ENCODE measurements at regions not wholly inside any gene's neighbourhood (a gene's known extent, or its start where the extent isn't known, plus 50 kb on each side); places are given as distances from the start of the nearest gene placed in this dataset.

GRCh38 chr15:36498401-36498800 is 81.0 kb upstream of the CDIN1 start:
- Histone ChIP-seq H3K27ac (ENCODE audit: low read depth, low read length) (no peak overlapping the region), H3K9ac (ENCODE audit: low read depth in 1 of 3, low read length in 3 of 3) (no peak overlapping the region), H3K27me3 (ENCODE audit: control insufficient read depth in 3 of 3, insufficient read depth in 3 of 3, low read length in 3 of 3) (peaks cover 0 to 7% (median 0%) of the 10 kb centered on the region in 3 donors), H3K4me1 (ENCODE audit: control insufficient read depth in 3 of 3, insufficient read depth in 3 of 3, low read length in 3 of 3) (no peaks in the 10 kb centered on the region), H3K36me3 (ENCODE audit: control insufficient read depth in 3 of 3, insufficient read depth in 3 of 3, low read length in 3 of 3) (no peaks in the 10 kb centered on the region), H3K9me3 (ENCODE audit: control insufficient read depth in 3 of 3, low read length in 3 of 3) (no peaks in the 10 kb centered on the region), H3K4me3 (ENCODE audit: low read length in 3 of 3) (no peak overlapping the region)

- no peak overlapping the region for H3K27ac ChIP-seq (ENCODE audit: low read depth, low read length)
- no peaks in the 10 kb centered on the region for H3K4me1 ChIP-seq (ENCODE audit: control insufficient read depth in 3 of 3, insufficient read depth in 3 of 3, low read length in 3 of 3)
- no peaks in the 10 kb centered on the region for H3K9me3 ChIP-seq (ENCODE audit: control insufficient read depth in 3 of 3, low read length in 3 of 3)
- H3K27me3 ChIP-seq (ENCODE audit: control insufficient read depth in 3 of 3, insufficient read depth in 3 of 3, low read length in 3 of 3), result peaks cover 0 to 7% (median 0%) of the 10 kb centered on the region in 3 donors
- H3K4me3 ChIP-seq (ENCODE audit: low read length in 3 of 3), result no peak overlapping the region
- no peaks in the 10 kb centered on the region for H3K36me3 ChIP-seq (ENCODE audit: control insufficient read depth in 3 of 3, insufficient read depth in 3 of 3, low read length in 3 of 3)
- H3K9ac ChIP-seq (ENCODE audit: low read depth in 1 of 3, low read length in 3 of 3), result no peak overlapping the region
Observed at GRCh38 chr15:36498916-36499315, 80.5 kb upstream of the CDIN1 start.

- H3K27ac ChIP-seq (ENCODE audit: low read depth, low read length), result no peak overlapping the region
- H3K9me3 ChIP-seq (ENCODE audit: control insufficient read depth in 3 of 3, low read length in 3 of 3), result no peaks in the 10 kb centered on the region
- no peak overlapping the region for H3K4me3 ChIP-seq (ENCODE audit: low read length in 3 of 3)
- no peaks in the 10 kb centered on the region for H3K4me1 ChIP-seq (ENCODE audit: control insufficient read depth in 3 of 3, insufficient read depth in 3 of 3, low read length in 3 of 3)
- no peak overlapping the region for H3K9ac ChIP-seq (ENCODE audit: low read depth in 1 of 3, low read length in 3 of 3)
- H3K36me3 ChIP-seq (ENCODE audit: control insufficient read depth in 3 of 3, insufficient read depth in 3 of 3, low read length in 3 of 3), result no peaks in the 10 kb centered on the region
- peaks cover 0 to 6% (median 0%) of the 10 kb centered on the region in 3 donors for H3K27me3 ChIP-seq (ENCODE audit: control insufficient read depth in 3 of 3, insufficient read depth in 3 of 3, low read length in 3 of 3)
Observed at GRCh38 chr15:36499412-36500389, 79.7 kb upstream of the CDIN1 start.

GRCh38 chr15:36501063-36501678 is 78.3 kb upstream of the CDIN1 start:
- no peaks in the 10 kb centered on the region for H3K4me1 ChIP-seq (ENCODE audit: control insufficient read depth in 3 of 3, insufficient read depth in 3 of 3, low read length in 3 of 3)
- H3K9ac ChIP-seq (ENCODE audit: low read depth in 1 of 3, low read length in 3 of 3), result no peak overlapping the region
- H3K4me3 ChIP-seq (ENCODE audit: low read length in 3 of 3), result peak overlapping the region in 1 of 3 donors; percentile 4
- no peak overlapping the region for H3K27ac ChIP-seq (ENCODE audit: low read depth, low read length)
- no peaks in the 10 kb centered on the region for H3K27me3 ChIP-seq (ENCODE audit: control insufficient read depth in 3 of 3, insufficient read depth in 3 of 3, low read length in 3 of 3)
- H3K36me3 ChIP-seq (ENCODE audit: control insufficient read depth in 3 of 3, insufficient read depth in 3 of 3, low read length in 3 of 3), result no peaks in the 10 kb centered on the region
- no peaks in the 10 kb centered on the region for H3K9me3 ChIP-seq (ENCODE audit: control insufficient read depth in 3 of 3, low read length in 3 of 3)

GRCh38 chr15:36502509-36502908 is 76.9 kb upstream of the CDIN1 start:
- Histone ChIP-seq H3K9ac (ENCODE audit: low read depth in 1 of 3, low read length in 3 of 3) (no peak overlapping the region), H3K9me3 (ENCODE audit: control insufficient read depth in 3 of 3, low read length in 3 of 3) (no peaks in the 10 kb centered on the region), H3K4me1 (ENCODE audit: control insufficient read depth in 3 of 3, insufficient read depth in 3 of 3, low read length in 3 of 3) (no peaks in the 10 kb centered on the region), H3K27ac (ENCODE audit: low read depth, low read length) (no peak overlapping the region), H3K27me3 (ENCODE audit: control insufficient read depth in 3 of 3, insufficient read depth in 3 of 3, low read length in 3 of 3) (no peaks in the 10 kb centered on the region), H3K36me3 (ENCODE audit: control insufficient read depth in 3 of 3, insufficient read depth in 3 of 3, low read length in 3 of 3) (no peaks in the 10 kb centered on the region), H3K4me3 (ENCODE audit: low read length in 3 of 3) (no peak overlapping the region)

GRCh38 chr15:36506733-36507356 is 72.6 kb upstream of the CDIN1 start:
- no peak overlapping the region for H3K27ac ChIP-seq (ENCODE audit: low read depth, low read length)
- H3K36me3 ChIP-seq (ENCODE audit: control insufficient read depth in 3 of 3, insufficient read depth in 3 of 3, low read length in 3 of 3), result no peaks in the 10 kb centered on the region
- no peaks in the 10 kb centered on the region for H3K27me3 ChIP-seq (ENCODE audit: control insufficient read depth in 3 of 3, insufficient read depth in 3 of 3, low read length in 3 of 3)
- H3K9me3 ChIP-seq (ENCODE audit: control insufficient read depth in 3 of 3, low read length in 3 of 3), result no peaks in the 10 kb centered on the region
- no peak overlapping the region for H3K9ac ChIP-seq (ENCODE audit: low read depth in 1 of 3, low read length in 3 of 3)
- no peak overlapping the region for H3K4me3 ChIP-seq (ENCODE audit: low read length in 3 of 3)
- no peaks in the 10 kb centered on the region for H3K4me1 ChIP-seq (ENCODE audit: control insufficient read depth in 3 of 3, insufficient read depth in 3 of 3, low read length in 3 of 3)

- Histone ChIP-seq H3K36me3 (ENCODE audit: control insufficient read depth in 3 of 3, insufficient read depth in 3 of 3, low read length in 3 of 3) (no peaks in the 10 kb centered on the region), H3K9me3 (ENCODE audit: control insufficient read depth in 3 of 3, low read length in 3 of 3) (no peaks in the 10 kb centered on the region), H3K27me3 (ENCODE audit: control insufficient read depth in 3 of 3, insufficient read depth in 3 of 3, low read length in 3 of 3) (no peaks in the 10 kb centered on the region), H3K4me3 (ENCODE audit: low read length in 3 of 3) (no peak overlapping the region), H3K27ac (ENCODE audit: low read depth, low read length) (no peak overlapping the region), H3K4me1 (ENCODE audit: control insufficient read depth in 3 of 3, insufficient read depth in 3 of 3, low read length in 3 of 3) (no peaks in the 10 kb centered on the region), H3K9ac (ENCODE audit: low read depth in 1 of 3, low read length in 3 of 3) (no peak overlapping the region)
Observed at GRCh38 chr15:36507458-36507857, 72.0 kb upstream of the CDIN1 start.

GRCh38 chr15:36511594-36511993 is 67.8 kb upstream of the CDIN1 start:
- no peaks in the 10 kb centered on the region for H3K27me3 ChIP-seq (ENCODE audit: control insufficient read depth in 3 of 3, insufficient read depth in 3 of 3, low read length in 3 of 3)

GRCh38 chr15:36517758-36518157 is 61.7 kb upstream of the CDIN1 start:
- Histone ChIP-seq H3K4me3 (ENCODE audit: low read length in 3 of 3) (no peak overlapping the region), H3K9me3 (ENCODE audit: control insufficient read depth in 3 of 3, low read length in 3 of 3) (no peaks in the 10 kb centered on the region), H3K27ac (ENCODE audit: low read depth, low read length) (no peak overlapping the region), H3K36me3 (ENCODE audit: control insufficient read depth in 3 of 3, insufficient read depth in 3 of 3, low read length in 3 of 3) (no peaks in the 10 kb centered on the region), H3K4me1 (ENCODE audit: control insufficient read depth in 3 of 3, insufficient read depth in 3 of 3, low read length in 3 of 3) (no peaks in the 10 kb centered on the region), H3K9ac (ENCODE audit: low read depth in 1 of 3, low read length in 3 of 3) (no peak overlapping the region), H3K27me3 (ENCODE audit: control insufficient read depth in 3 of 3, insufficient read depth in 3 of 3, low read length in 3 of 3) (no peaks in the 10 kb centered on the region)

More at GRCh38 chr15:36511594-36511993, 67.8 kb upstream of the CDIN1 start:
- Histone ChIP-seq H3K27ac (ENCODE audit: low read depth, low read length) (no peak overlapping the region), H3K4me3 (ENCODE audit: low read length in 3 of 3) (no peak overlapping the region), H3K9ac (ENCODE audit: low read depth in 1 of 3, low read length in 3 of 3) (no peak overlapping the region), H3K4me1 (ENCODE audit: control insufficient read depth in 3 of 3, insufficient read depth in 3 of 3, low read length in 3 of 3) (no peaks in the 10 kb centered on the region), H3K36me3 (ENCODE audit: control insufficient read depth in 3 of 3, insufficient read depth in 3 of 3, low read length in 3 of 3) (no peaks in the 10 kb centered on the region), H3K9me3 (ENCODE audit: control insufficient read depth in 3 of 3, low read length in 3 of 3) (no peaks in the 10 kb centered on the region)

- Histone ChIP-seq H3K36me3 (ENCODE audit: control insufficient read depth in 3 of 3, insufficient read depth in 3 of 3, low read length in 3 of 3) (no peaks in the 10 kb centered on the region), H3K9me3 (ENCODE audit: control insufficient read depth in 3 of 3, low read length in 3 of 3) (no peaks in the 10 kb centered on the region), H3K27me3 (ENCODE audit: control insufficient read depth in 3 of 3, insufficient read depth in 3 of 3, low read length in 3 of 3) (no peaks in the 10 kb centered on the region), H3K4me3 (ENCODE audit: low read length in 3 of 3) (no peak overlapping the region), H3K9ac (ENCODE audit: low read depth in 1 of 3, low read length in 3 of 3) (no peak overlapping the region), H3K27ac (ENCODE audit: low read depth, low read length) (no peak overlapping the region), H3K4me1 (ENCODE audit: control insufficient read depth in 3 of 3, insufficient read depth in 3 of 3, low read length in 3 of 3) (no peaks in the 10 kb centered on the region)
Observed at GRCh38 chr15:36519067-36519466, 60.4 kb upstream of the CDIN1 start.

Data from skeletal muscle tissue (tissue), 3 donors.